Stimulated activated CD4-positive, alpha-beta T cell treated with anti-CD3 and anti-CD28 coated beads, Interleukin-4, amount 100 ng/mL, for 4 hours (primary cell): ENCODE measurements at regions not wholly inside any gene's neighbourhood (a gene's known extent, or its start where the extent isn't known, plus 50 kb on each side); places are given as distances from the start of the nearest gene placed in this dataset.
"Not testable (repeated sequence)": the region's sequence is repeated elsewhere in the genome, so short reads cannot be mapped to it uniquely, and the experiment has no call there.

Experiments used
- DNase-seq, 2 experiments: peaks; one replicate each; pipeline ENCODE4 v3.0.0-alpha.2; 2020

- DNase-seq, result not testable (repeated sequence)
Observed at GRCh38 chr11:3513311-3513710, 128.5 kb downstream of the ART5 start.

GRCh38 chr11:3512751-3513150 lies 129.0 kb downstream of the ART5 start:
- DNase-seq, result not testable (repeated sequence)

- DNase-seq, result peak in 1 of 2 experiments; percentile 41
Observed at GRCh38 chr11:3512133-3512703, 129.6 kb downstream of the ART5 start.

- DNase-seq, result not testable (repeated sequence)
Observed at GRCh38 chr11:3511416-3512132, 130.2 kb downstream of the ART5 start.

GRCh38 chr11:3509563-3509962 lies 130.6 kb upstream of the ZNF195 start:
- DNase-seq, result not testable (repeated sequence)

- DNase-seq, result not testable (repeated sequence)
Observed at GRCh38 chr11:3499198-3499597, 120.3 kb upstream of the ZNF195 start.

GRCh38 chr11:3498356-3498755 lies 119.4 kb upstream of the ZNF195 start:
- not testable (repeated sequence) for DNase-seq

- not testable (repeated sequence) for DNase-seq
Observed at GRCh38 chr11:3493152-3493551, 114.2 kb upstream of the ZNF195 start.

GRCh38 chr11:3488003-3488402 lies 109.1 kb upstream of the ZNF195 start:
- DNase-seq, result not testable (repeated sequence)

GRCh38 chr11:3485737-3486136 lies 106.8 kb upstream of the ZNF195 start:
- not testable (repeated sequence) for DNase-seq

GRCh38 chr11:3476937-3477885 lies 98.3 kb upstream of the ZNF195 start:
- not testable (repeated sequence) for DNase-seq

GRCh38 chr11:3476084-3476936 lies 97.4 kb upstream of the ZNF195 start:
- DNase-seq, result not testable (repeated sequence)

GRCh38 chr11:3468963-3469362 lies 90.0 kb upstream of the ZNF195 start:
- DNase-seq, result not testable (repeated sequence)

- not testable (repeated sequence) for DNase-seq
Observed at GRCh38 chr11:3467599-3467998, 88.7 kb upstream of the ZNF195 start.

GRCh38 chr11:3455666-3456065 lies 76.7 kb upstream of the ZNF195 start:
- not testable (repeated sequence) for DNase-seq

- DNase-seq, result peak; percentile 29 to 46
Observed at GRCh38 chr11:3454844-3455243, 75.9 kb upstream of the ZNF195 start.

- not testable (repeated sequence) for DNase-seq
Observed at GRCh38 chr11:3453596-3454256, 74.8 kb upstream of the ZNF195 start.

GRCh38 chr11:3450822-3451221 lies 71.9 kb upstream of the ZNF195 start:
- not testable (repeated sequence) for DNase-seq

GRCh38 chr11:3445535-3445934 lies 66.6 kb upstream of the ZNF195 start:
- DNase-seq, result not testable (repeated sequence)

- not testable (repeated sequence) for DNase-seq
Observed at GRCh38 chr11:3444420-3444744, 65.4 kb upstream of the ZNF195 start.

- DNase-seq, result not testable (repeated sequence)
Observed at GRCh38 chr11:3443700-3444419, 64.9 kb upstream of the ZNF195 start.
